Inferior parietal cortex (tissue), 1 donor: ENCODE measurements at regions not wholly inside any gene's neighbourhood (a gene's known extent, or its start where the extent isn't known, plus 50 kb on each side); places are given as distances from the start of the nearest gene placed in this dataset.

Source experiments
- DNase-seq: peaks from one replicate; pipeline ENCODE4 v3.0.0-alpha.2; 2016; ENCODE audit errors: extremely low spot score

DNA sequence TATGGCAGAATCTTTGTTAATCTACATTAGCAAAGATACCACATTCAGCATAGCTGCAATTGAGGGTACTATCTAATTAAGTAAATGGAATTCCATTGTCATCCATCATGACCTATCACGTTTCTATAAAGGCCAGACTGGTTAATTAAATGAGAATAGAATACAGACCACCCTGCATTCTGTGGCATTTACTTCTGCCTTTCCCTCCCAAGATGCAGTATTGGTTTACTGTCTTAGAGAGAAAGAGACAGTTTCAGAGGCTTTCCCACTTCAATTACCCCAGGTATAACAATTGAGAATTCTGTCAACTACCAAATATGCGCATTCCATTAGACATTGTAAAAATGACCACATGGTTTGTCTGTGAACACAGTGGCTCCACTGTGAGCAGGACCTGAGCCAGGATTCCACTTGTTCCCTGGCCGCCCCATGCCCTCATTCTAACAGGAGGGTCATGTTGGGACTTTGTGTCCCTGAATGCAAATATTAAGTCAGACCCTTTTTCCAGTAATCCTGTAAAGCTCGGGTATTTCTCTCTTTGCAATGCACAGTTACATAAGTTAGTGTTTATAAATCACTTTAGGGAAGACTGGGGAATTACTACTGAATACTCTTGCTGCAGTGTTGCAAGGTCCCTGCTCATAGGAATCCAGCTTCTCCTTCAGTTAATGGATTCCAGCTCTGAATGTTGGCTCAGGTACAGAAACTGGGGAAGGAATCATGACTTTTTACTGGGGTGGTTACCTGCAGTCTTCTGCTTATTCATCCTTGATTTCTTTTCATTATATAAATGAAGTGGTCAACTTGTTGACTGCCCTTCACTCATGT, 261.0 kb downstream of the PDGFC start:
- no peak for DNase-seq

DNA sequence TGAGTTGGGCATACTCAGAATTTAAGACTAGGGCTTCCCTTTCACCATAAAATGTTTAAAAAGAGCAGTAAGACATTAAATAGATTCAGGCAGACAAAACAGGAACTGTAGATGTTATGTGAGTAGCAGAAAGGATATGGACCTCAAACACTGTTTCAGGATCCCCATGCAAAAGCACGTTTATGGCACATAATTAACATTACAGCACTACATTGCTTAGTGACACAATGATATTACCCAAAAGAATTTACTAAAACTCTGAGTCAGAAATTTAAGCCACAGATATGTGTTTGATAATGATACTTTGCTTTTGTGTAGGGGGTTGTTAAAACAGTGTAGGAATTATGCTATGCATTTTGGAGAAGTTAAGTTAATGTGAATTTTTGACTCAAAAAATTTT, 266.3 kb downstream of the PDGFC start:
- no peak for DNase-seq

DNA sequence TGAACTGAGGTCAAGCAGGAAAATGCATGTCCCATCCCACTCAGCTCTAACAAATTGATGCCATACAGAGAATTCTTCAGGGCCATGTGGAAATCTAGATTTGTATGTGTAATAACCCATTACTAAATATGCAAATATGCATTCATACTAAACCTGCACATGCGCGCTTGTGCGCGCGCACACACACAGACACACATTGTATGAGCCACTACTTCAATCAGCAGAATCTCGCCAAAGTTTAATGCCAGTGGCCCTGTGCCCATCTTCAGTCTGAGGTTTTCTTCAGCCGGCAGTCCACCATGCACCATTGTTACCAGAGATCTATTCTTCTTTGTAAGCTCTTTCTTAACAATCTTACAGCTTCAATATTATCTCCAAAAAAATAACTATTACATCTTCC, 276.4 kb downstream of the PDGFC start:
- DNase-seq = no peak

DNA sequence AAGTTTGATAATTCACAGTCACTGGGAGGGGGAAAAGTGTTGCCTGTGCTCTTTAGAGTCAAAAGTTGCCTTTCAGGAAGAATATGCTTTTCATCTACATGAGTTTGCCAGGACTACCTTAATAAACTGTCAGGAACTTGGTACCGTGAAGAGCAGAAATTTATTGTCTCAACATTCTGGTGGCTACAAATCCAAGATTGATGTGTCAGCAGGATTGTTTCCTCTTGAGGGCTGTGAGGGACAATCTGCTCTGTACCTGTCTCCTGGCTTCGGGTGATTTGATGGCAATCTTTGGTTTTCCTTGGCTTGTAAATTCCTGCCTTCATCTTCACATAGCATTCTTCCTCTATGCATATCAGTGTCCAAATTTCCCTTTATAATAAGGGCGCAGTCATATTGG, 277.2 kb downstream of the PDGFC start:
- DNase-seq = no peak

GRCh38 chr4:156693557-156693956, 278.0 kb downstream of the PDGFC start:
- no peak for DNase-seq

DNA sequence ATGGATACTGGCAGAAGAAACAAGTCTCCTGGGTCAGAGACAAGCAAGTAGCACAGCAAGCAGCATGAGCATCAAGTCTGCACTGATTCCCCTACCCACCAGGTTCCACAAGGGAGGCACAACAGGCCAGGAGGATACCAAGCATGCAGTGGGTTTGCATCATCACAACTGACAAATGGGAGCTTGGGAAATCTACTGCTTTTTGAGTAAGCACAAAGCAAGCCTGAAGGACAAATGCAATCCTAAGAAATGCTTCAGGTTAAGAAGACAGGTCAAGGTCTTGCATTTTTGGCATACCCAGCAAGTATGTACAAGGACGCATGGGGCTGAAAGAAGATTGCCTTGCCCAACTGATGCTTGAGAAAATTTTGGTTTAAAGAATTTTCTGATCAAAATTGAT, 279.6 kb downstream of the PDGFC start:
- DNase-seq = no peak

- DNase-seq = no peak
These were observed 281.0 kb downstream of the PDGFC start for GRCh38 chr4:156690572-156690971.

- DNase-seq = no peak
These were observed 285.5 kb downstream of the PDGFC start for GRCh38 chr4:156686120-156686519.

DNA sequence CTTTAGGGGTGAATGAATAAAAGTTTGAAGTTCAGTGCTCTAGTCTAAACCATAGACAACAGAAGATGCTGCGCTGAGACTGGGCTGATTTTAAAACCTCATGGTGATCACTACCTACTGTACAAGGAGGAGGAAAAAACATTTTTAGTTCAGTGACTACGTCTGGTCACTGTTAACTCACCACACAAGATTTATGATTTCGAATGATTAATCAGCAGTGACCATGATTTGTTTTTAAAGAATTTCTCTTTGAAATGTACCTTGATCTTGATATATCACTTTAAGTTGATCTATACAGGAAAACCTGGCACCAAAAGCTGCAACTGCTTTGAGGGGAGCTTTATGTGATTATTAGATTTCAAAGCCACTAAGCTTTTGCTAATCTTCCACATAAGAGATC, 286.3 kb downstream of the PDGFC start:
- DNase-seq = no peak

GRCh38 chr4:156677656-156678055, 293.9 kb downstream of the PDGFC start:
- DNase-seq = no peak

DNA sequence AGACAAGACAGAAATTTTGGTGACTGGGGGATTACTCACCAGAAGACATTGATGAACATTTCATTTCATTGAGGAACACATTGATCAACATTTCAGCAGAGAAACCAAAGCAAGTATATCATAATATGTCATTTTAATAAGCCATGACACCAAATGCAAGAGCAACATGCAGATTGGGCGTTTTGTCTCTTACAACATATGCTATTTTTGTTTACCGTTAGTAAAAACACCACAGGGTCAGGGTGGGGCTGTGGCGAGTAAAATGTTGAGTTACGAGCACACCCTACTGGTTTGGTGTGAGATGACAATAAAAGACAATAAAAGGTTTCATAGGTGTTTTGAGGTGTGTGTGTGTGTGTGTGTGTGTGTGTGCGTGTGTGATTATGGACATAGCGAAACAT, 294.5 kb downstream of the PDGFC start:
- DNase-seq = no peak

GRCh38 chr4:156676116-156676851, 295.3 kb downstream of the PDGFC start:
- no peak for DNase-seq

- DNase-seq = no peak
These were observed 298.1 kb downstream of the PDGFC start for GRCh38 chr4:156673483-156673882.

GRCh38 chr4:156672492-156673305, 298.9 kb downstream of the PDGFC start:
- DNase-seq = peak; percentile 49

DNA sequence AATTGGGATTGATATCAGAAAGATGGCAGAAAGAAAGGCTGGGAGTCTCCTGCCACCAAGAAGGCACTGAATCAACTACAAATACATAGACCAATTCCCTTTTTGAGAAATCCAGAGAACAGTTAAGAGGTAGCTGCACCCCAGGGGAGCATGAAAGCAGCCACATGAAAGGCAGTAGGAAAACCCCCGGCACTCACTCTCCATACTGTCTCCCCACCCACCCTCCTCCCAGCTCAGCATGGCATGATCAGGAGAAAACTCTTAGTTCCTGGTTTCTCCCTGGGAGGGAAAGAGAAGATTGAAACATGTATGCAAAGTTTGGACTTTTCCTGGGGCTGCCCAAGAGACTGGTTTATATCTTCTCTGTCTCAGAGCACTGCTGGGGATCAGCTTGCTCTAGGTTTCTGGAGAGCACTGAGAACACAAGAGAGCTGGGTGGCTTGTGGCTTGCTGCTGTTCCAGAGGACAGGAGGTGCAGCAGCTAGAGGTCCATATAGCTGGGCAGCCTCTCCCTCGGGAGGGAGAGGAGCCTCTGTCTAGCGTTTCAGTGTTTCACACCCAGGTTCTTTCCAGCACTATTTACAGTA, 305.7 kb downstream of the PDGFC start:
- DNase-seq = no peak

- no peak for DNase-seq
These were observed 307.9 kb downstream of the PDGFC start for GRCh38 chr4:156663663-156664062.

DNA sequence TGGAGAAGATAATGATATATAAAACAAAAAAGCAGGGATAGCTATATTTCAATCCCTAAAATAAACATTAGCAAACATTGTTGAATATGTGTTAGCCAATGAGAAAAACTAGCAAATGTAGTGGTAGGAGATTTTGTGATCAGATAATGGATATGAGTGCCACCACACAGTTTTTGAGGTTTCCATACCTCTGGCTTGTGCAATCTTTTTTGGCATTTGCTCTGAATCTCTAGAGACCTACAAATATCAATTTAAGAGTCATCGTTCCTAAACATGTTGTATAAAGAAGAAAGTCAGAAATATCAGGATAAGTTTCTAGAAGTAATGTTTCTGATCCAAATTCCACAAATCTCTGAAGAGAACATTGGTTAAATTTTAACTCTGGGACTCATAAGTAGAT, 308.7 kb downstream of the PDGFC start:
- no peak for DNase-seq

GRCh38 chr4:156661555-156661954, 310.0 kb downstream of the PDGFC start:
- DNase-seq = no peak

DNA sequence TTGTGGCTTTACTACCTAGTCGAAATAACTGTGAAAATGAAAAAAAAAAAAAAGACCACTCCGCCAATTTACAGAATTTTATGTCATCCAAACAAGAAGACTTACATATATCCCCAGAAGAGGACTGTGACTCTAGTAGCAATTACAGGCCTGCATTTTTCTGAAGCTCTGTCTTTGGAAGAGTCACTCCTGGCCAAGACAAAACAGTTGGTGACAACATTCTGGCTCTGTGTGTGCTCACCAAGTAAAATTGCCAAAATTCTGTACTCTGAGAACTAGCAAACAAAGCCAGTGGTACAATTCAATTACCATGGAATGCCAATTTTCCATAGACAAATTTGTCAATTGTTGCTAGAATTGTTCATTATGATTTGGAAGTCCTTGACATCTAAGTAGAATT, 311.1 kb downstream of the PDGFC start:
- DNase-seq = no peak

GRCh38 chr4:156659983-156660382, 311.6 kb downstream of the PDGFC start:
- no peak for DNase-seq

DNA sequence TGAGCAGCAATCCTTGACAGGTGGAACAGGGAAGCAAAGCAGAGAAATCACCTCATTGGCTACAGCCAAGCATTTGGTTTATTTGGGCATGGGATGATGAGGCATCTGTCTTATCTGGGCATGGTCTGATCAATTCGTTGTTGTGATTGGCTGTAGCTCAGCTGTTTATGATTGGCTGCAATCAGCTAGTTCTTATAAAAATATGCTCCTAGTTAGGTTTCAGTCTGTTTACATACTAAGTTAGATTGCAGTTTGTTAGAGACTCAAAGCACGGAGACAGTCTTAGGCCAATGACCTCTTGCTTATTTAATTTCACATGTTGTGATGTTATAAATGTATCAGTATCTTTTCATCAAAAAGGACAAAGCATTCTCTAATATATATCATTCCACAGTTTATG, 312.0 kb downstream of the PDGFC start:
- DNase-seq = no peak

GRCh38 chr4:156656896-156657295, 314.7 kb downstream of the PDGFC start:
- no peak for DNase-seq
